HCT116 (cell line): ENCODE measurements at regions not wholly inside any gene's neighbourhood (a gene's known extent, or its start where the extent isn't known, plus 50 kb on each side); places are given as distances from the start of the nearest gene placed in this dataset.

Experiments
- ATAC-seq: fragments of 200-7000 bp; cut with Tn5 transposase; 2 replicates; pipeline ENCODE4 v1.9.1; 2020; ENCODE audit warnings: mild to moderate bottlenecking, moderate library complexity
- BruUV-seq: library from RNA; stranded (reverse); fragments of 400-500 nt; replicated peaks from 2 replicates; lab custom pipeline; 2021; lab: Mats Ljungman, UMichigan
- CTCF ChIA-PET: fragments of 300-600 bp; sonication (Branson Sonifier 250); formaldehyde crosslinking; loops from one replicate; lab custom pipeline; 2021; ENCODE audit warnings: antibody characterized with exemption; lab: Charles Lee
- POLR2A ChIA-PET: fragments of 300-600, 350-600 bp; sonication (Branson Sonifier 250); formaldehyde crosslinking; loops from one replicate; lab custom pipeline; 2021; ENCODE audit warnings: antibody characterized with exemption; lab: Charles Lee
- RAD21 ChIA-PET, 2 experiments: fragments of 300-600 bp; sonication (Branson Sonifier 250); formaldehyde crosslinking; loops; one replicate each; lab custom pipeline; 2023; ENCODE audit warnings: low total read pairs in 2 of 2; ENCODE audit not compliant: uncharacterized antibody in 2 of 2, unreplicated experiment in 2 of 2, low non-redundant PET in 1 of 2; lab: Charles Lee
- DNase-seq: peaks from one replicate; pipeline ENCODE4 v3.0.0-alpha.2; 2010; ENCODE audit warnings: low read depth, low spot score
- H2AFZ ChIP-seq: fragments of 200-600 bp; shearing (Covaris generic), sonication (generic); 2 replicates; pipeline ENCODE4 v1.6.1; 2017; ENCODE audit warnings: low read depth, mixed run types, mixed read lengths, antibody characterized with exemption, low read length; ENCODE audit not compliant: poor library complexity, severe bottlenecking
- H3K27ac ChIP-seq: 2 replicates; pipeline ENCODE4 v1.5.1; 2012; ENCODE audit warnings: low read depth, low read length
- H3K27me3 ChIP-seq: fragments of 200-600 bp; sonication (generic); 2 replicates; pipeline ENCODE4 v1.6.1; 2016; ENCODE audit warnings: mixed run types, low read length, mixed read lengths; ENCODE audit not compliant: insufficient read depth
- H3K36me3 ChIP-seq, 2 experiments: fragments of 200-500 bp in 1 of 2; fragments of 200-600 bp in 1 of 2; sonication (Bioruptor generic) in 1 of 2; sonication (generic) in 1 of 2; 2 replicates each; pipeline versions ENCODE4 v1.5.1 to v1.6.1; 2014 to 2016; ENCODE audit warnings: low read length in 2 of 2, inconsistent platforms in 1 of 2, mixed read lengths in 1 of 2, mixed run types in 1 of 2; ENCODE audit not compliant: insufficient read depth in 2 of 2, control insufficient read depth in 1 of 2
- H3K4me1 ChIP-seq, 2 experiments: fragments of 200-600 bp in 1 of 2; sonication (generic) in 1 of 2; 2 replicates each; pipeline versions ENCODE4 v1.5.1 to v1.6.1; 2012 to 2017; ENCODE audit warnings: low read length in 2 of 2, inconsistent platforms in 1 of 2, mild to moderate bottlenecking in 1 of 2, mixed read lengths in 1 of 2, mixed run types in 1 of 2, moderate library complexity in 1 of 2; ENCODE audit not compliant: insufficient read depth in 2 of 2, control insufficient read depth in 1 of 2
- H3K4me2 ChIP-seq: fragments of 200-600 bp; sonication (generic); 2 replicates; pipeline ENCODE4 v1.6.1; 2017; ENCODE audit warnings: mixed run types, low read length, mixed read lengths
- H3K4me3 ChIP-seq, 2 experiments: fragments of 200-600 bp in 1 of 2; sonication (generic) in 1 of 2; replicated peaks in 1 of 2; 2 replicates each; pipeline ENCODE4 v1.5.1; 2011 to 2016; ENCODE audit warnings: low read length in 2 of 2, control low read depth in 1 of 2, low read depth in 1 of 2, mild to moderate bottlenecking in 1 of 2, mixed read lengths in 1 of 2, mixed run types in 1 of 2
- H3K79me2 ChIP-seq: fragments of 200-600 bp; sonication (generic); 2 replicates; pipeline ENCODE4 v1.6.1; 2017; ENCODE audit warnings: mild to moderate bottlenecking, mixed run types, low read length, moderate library complexity, mixed read lengths; ENCODE audit not compliant: insufficient read depth
- H3K9ac ChIP-seq: fragments of 200-600 bp; sonication (generic); 2 replicates; pipeline ENCODE4 v1.6.1; 2016; ENCODE audit warnings: low read length, mixed read lengths
- H3K9me2 ChIP-seq: fragments of 200-600 bp; sonication (generic), shearing (Covaris generic); 2 replicates; pipeline ENCODE4 v1.6.1; 2017; ENCODE audit warnings: mixed run types, mild to moderate bottlenecking, moderate library complexity; ENCODE audit not compliant: insufficient read depth
- H3K9me3 ChIP-seq, 2 experiments: fragments of 200-500 bp in 1 of 2; fragments of 200-600 bp in 1 of 2; sonication (Bioruptor generic) in 1 of 2; sonication (generic) in 1 of 2; 2 replicates each; pipeline ENCODE4 v1.6.1; 2014 to 2017; ENCODE audit warnings: low read length in 2 of 2, mixed read lengths in 2 of 2, inconsistent platforms in 1 of 2, low read depth in 1 of 2, mild to moderate bottlenecking in 1 of 2, mixed run types in 1 of 2, moderate library complexity in 1 of 2; ENCODE audit not compliant: control insufficient read depth in 1 of 2, insufficient read depth in 1 of 2
- H4K20me1 ChIP-seq: fragments of 200-600 bp; sonication (generic), shearing (Covaris generic); 2 replicates; pipeline ENCODE4 v1.6.1; 2017; ENCODE audit warnings: mixed run types, mild to moderate bottlenecking, moderate library complexity; ENCODE audit not compliant: insufficient read depth
- EZH2 ChIP-seq: fragments of 200-600 bp; sonication (generic); IDR thresholded peaks from 2 replicates; pipeline ENCODE4 v1.6.1; 2017; ENCODE audit warnings: antibody characterized with exemption, mixed run types
- EZH2phosphoT487 ChIP-seq: fragments of 200-600 bp; IDR thresholded peaks from 2 replicates; pipeline ENCODE4 v1.6.1; 2018; ENCODE audit warnings: antibody characterized with exemption, borderline replicate concordance
- FOSL1 ChIP-seq: IDR thresholded peaks from 2 replicates; pipeline ENCODE4 v1.6.1; 2012; ENCODE audit warnings: low read depth
- JUND ChIP-seq: IDR thresholded peaks from 2 replicates; pipeline ENCODE4 v1.6.1; 2012
- POLR2A ChIP-seq: IDR thresholded peaks from 2 replicates; pipeline ENCODE4 v1.7.0; 2011; ENCODE audit warnings: borderline replicate concordance; ENCODE audit not compliant: insufficient read depth, insufficient read length; ENCODE audit errors: extremely low read depth
- POLR2AphosphoS5 ChIP-seq: IDR thresholded peaks from 2 replicates; pipeline ENCODE4 v1.6.1; 2011; ENCODE audit warnings: mild to moderate bottlenecking, low read depth, low read length, moderate library complexity
- SIN3A ChIP-seq: IDR thresholded peaks from 2 replicates; pipeline ENCODE4 v1.6.1; 2012; ENCODE audit warnings: low read depth
- YY1 ChIP-seq: IDR thresholded peaks from 2 replicates; pipeline ENCODE4 v1.6.1; 2011; ENCODE audit warnings: low read length, low read depth, moderate library complexity, mild to moderate bottlenecking; ENCODE audit not compliant: insufficient replicate concordance; ENCODE audit errors: extremely low read depth
- ZFX ChIP-seq: fragments of 450-650 bp; IDR thresholded peaks from 2 replicates; pipeline ENCODE4 v1.6.1; 2017
- intact Hi-C: fragments of 100-400 bp; cut with micrococcal nuclease; formaldehyde crosslinking; loops from 2 replicates; pipeline ENCODE4 v1.10.0; 2022
- TF ChIP-seq, protein P1 (sequence below): IDR thresholded peaks from 2 replicates; pipeline ENCODE4 v1.6.1; 2012; ENCODE audit warnings: low read depth
- TF ChIP-seq, protein P2 (sequence below): IDR thresholded peaks from 2 replicates; pipeline ENCODE4 v1.6.1; 2012

- POLR2A ChIA-PET, result no interaction called here
- no TSS peak for BruUV-seq
- no peak for ATAC-seq
Observed at GRCh38 chr16:48479955-48480354, 94.7 kb upstream of the SIAH1 start.

More at GRCh38 chr16:48479955-48480354, 94.7 kb upstream of the SIAH1 start:
- Histone ChIP-seq H3K4me3 (no peak overlapping the region), H4K20me1 (no peaks in the 10 kb centered on the region), H3K27ac (no peak overlapping the region), H3K4me2 (no peak overlapping the region), H2AFZ (no peak overlapping the region), H3K4me1 (no peaks in the 10 kb centered on the region)
- intact Hi-C loops, result no loop called here
- DNase-seq, result no peak
- TF ChIP-seq EZH2, result no peak
- no peak for TF ChIP-seq SIN3A
- TF ChIP-seq YY1, result no peak
- TF ChIP-seq FOSL1, result no peak
- TF ChIP-seq ZFX, result no peak
- no peak for TF ChIP-seq JUND
- no peak for TF ChIP-seq EZH2phosphoT487
- no peak for TF ChIP-seq POLR2A
- TF ChIP-seq, protein P1, sequence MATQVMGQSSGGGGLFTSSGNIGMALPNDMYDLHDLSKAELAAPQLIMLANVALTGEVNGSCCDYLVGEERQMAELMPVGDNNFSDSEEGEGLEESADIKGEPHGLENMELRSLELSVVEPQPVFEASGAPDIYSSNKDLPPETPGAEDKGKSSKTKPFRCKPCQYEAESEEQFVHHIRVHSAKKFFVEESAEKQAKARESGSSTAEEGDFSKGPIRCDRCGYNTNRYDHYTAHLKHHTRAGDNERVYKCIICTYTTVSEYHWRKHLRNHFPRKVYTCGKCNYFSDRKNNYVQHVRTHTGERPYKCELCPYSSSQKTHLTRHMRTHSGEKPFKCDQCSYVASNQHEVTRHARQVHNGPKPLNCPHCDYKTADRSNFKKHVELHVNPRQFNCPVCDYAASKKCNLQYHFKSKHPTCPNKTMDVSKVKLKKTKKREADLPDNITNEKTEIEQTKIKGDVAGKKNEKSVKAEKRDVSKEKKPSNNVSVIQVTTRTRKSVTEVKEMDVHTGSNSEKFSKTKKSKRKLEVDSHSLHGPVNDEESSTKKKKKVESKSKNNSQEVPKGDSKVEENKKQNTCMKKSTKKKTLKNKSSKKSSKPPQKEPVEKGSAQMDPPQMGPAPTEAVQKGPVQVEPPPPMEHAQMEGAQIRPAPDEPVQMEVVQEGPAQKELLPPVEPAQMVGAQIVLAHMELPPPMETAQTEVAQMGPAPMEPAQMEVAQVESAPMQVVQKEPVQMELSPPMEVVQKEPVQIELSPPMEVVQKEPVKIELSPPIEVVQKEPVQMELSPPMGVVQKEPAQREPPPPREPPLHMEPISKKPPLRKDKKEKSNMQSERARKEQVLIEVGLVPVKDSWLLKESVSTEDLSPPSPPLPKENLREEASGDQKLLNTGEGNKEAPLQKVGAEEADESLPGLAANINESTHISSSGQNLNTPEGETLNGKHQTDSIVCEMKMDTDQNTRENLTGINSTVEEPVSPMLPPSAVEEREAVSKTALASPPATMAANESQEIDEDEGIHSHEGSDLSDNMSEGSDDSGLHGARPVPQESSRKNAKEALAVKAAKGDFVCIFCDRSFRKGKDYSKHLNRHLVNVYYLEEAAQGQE, result no peak
- no peak for TF ChIP-seq POLR2AphosphoS5
- TF ChIP-seq, protein P2, sequence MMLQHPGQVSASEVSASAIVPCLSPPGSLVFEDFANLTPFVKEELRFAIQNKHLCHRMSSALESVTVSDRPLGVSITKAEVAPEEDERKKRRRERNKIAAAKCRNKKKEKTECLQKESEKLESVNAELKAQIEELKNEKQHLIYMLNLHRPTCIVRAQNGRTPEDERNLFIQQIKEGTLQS, result no peak
- TF ChIP-seq, all 23 proteins: peak for 0
- ChIA-PET CTCF (no interaction called here), RAD21 (no interaction called here)
- no peaks in the 10 kb centered on the region for H3K9me3 ChIP-seq
- no peaks in the 10 kb centered on the region for H3K27me3 ChIP-seq
- H3K79me2 ChIP-seq, result no peaks in the 10 kb centered on the region
- H3K9ac ChIP-seq, result no peak overlapping the region
- no peaks in the 10 kb centered on the region for H3K36me3 ChIP-seq
- H3K9me2 ChIP-seq, result no peaks in the 10 kb centered on the region
